HG03103 (cell line): ENCODE measurements at regions not wholly inside any gene's neighbourhood (a gene's known extent, or its start where the extent isn't known, plus 50 kb on each side); places are given as distances from the start of the nearest gene placed in this dataset.
"Not testable (repeated sequence)": the region's sequence is repeated elsewhere in the genome, so short reads cannot be mapped to it uniquely, and the experiment has no call there.

Experiments
- ATAC-seq: cut with Tn5 transposase; IDR thresholded peaks from one replicate; pipeline ENCODE4 v1.9.1; 2021; ENCODE audit warnings: low read depth; ENCODE audit not compliant: unreplicated experiment

GRCh38 chr7:79965946-79966345 is 168.7 kb upstream of the GNAI1 start:
- no peak for ATAC-seq

GRCh38 chr7:79964463-79964862 is 170.2 kb upstream of the GNAI1 start:
- ATAC-seq: no peak

GRCh38 chr7:79953130-79953529 is 181.5 kb upstream of the GNAI1 start:
- no peak for ATAC-seq

- ATAC-seq: no peak
These were observed 182.2 kb upstream of the GNAI1 start for GRCh38 chr7:79952399-79952798.

- no peak for ATAC-seq
These were observed 183.2 kb upstream of the GNAI1 start for GRCh38 chr7:79951415-79951814.

GRCh38 chr7:79949778-79950177 is 184.9 kb upstream of the GNAI1 start:
- no peak for ATAC-seq

- no peak for ATAC-seq
These were observed 198.2 kb upstream of the GNAI1 start for GRCh38 chr7:79936281-79936983.

GRCh38 chr7:79934727-79935126 is 199.9 kb upstream of the GNAI1 start:
- ATAC-seq: no peak

GRCh38 chr7:79933144-79933543 is 201.5 kb upstream of the GNAI1 start:
- no peak for ATAC-seq

GRCh38 chr7:79930604-79931003 is 204.0 kb upstream of the GNAI1 start:
- ATAC-seq: no peak

GRCh38 chr7:79927116-79927515 is 207.5 kb upstream of the GNAI1 start:
- ATAC-seq: no peak

GRCh38 chr7:79923953-79924352 is 210.7 kb upstream of the GNAI1 start:
- ATAC-seq: no peak

GRCh38 chr7:79922894-79923293 is 211.7 kb upstream of the GNAI1 start:
- no peak for ATAC-seq

- ATAC-seq: no peak
These were observed 212.7 kb upstream of the GNAI1 start for GRCh38 chr7:79921976-79922375.

GRCh38 chr7:79918632-79919031 is 216.0 kb upstream of the GNAI1 start:
- ATAC-seq: not testable (repeated sequence)

GRCh38 chr7:79915346-79915745 is 219.3 kb upstream of the GNAI1 start:
- not testable (repeated sequence) for ATAC-seq

- ATAC-seq: no peak
These were observed 222.4 kb upstream of the GNAI1 start for GRCh38 chr7:79912213-79912633.

GRCh38 chr7:79911420-79911819 is 223.2 kb upstream of the GNAI1 start:
- ATAC-seq: no peak

- ATAC-seq: no peak
These were observed 225.5 kb upstream of the GNAI1 start for GRCh38 chr7:79909176-79909575.

- no peak for ATAC-seq
These were observed 237.5 kb upstream of the GNAI1 start for GRCh38 chr7:79897166-79897565.

- ATAC-seq: no peak
These were observed 240.6 kb upstream of the GNAI1 start for GRCh38 chr7:79893991-79894390.

GRCh38 chr7:79882922-79883321 is 251.7 kb upstream of the GNAI1 start:
- no peak for ATAC-seq

GRCh38 chr7:79880312-79880711 is 254.3 kb upstream of the GNAI1 start:
- no peak for ATAC-seq
